ENCODE measurements at regions not wholly inside any gene's neighbourhood (a gene's known extent, or its start where the extent isn't known, plus 50 kb on each side); places are given as distances from the start of the nearest gene placed in this dataset.

DNA sequence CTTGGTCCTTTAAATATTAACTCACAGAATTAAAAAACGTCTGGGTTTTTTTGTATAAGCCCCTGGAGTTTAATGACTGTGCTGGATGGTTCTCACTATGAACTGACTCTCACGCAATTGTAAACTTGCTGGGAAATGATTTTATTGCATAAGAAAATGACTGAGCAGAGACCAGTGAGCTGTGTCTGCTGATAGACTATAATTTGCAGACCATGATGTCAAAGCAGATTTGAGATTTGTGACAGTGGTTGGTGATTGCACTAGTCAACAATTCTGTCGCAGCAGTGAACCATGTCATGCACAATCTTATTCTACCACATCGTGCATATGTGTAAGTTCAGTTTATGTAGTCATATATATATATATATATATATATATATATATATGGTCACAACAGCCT, 85.7 kb upstream of the C9orf72 start:
- Histone ChIP-seq H3K27me3 (ENCODE audit: insufficient read depth, low read length) (no peaks in the 10 kb centered on the region), H3K4me3 (ENCODE audit: low read length in 2 of 2) (no peak overlapping the region), H3K4me1 (ENCODE audit: insufficient read depth, low read length) (no peaks in the 10 kb centered on the region), H3K27ac (ENCODE audit: low read depth, low read length) (no peak overlapping the region), H3K36me3 (ENCODE audit: insufficient read depth, low read length) (no peaks in the 10 kb centered on the region), H3K9me3 (ENCODE audit: control insufficient read depth in 1 of 2, low read length in 2 of 2) (no peaks in the 10 kb centered on the region)
- intact Hi-C loops (cut with micrococcal nuclease): no loop called here
- H3K9me3 Mint-ChIP-seq: peaks cover 0 to 1% (median 0%) of the 10 kb centered on the region in 8 donors
- no peaks in the 10 kb centered on the region for H3K4me1 Mint-ChIP-seq
- no peak for DNase-seq
- H3K36me3 Mint-ChIP-seq: no peaks in the 10 kb centered on the region
- H3K27ac Mint-ChIP-seq: no peak overlapping the region
- H3K4me3 Mint-ChIP-seq: no peak overlapping the region
- H3K27me3 Mint-ChIP-seq: peaks cover 6 to 9% of the 10 kb centered on the region in 2 donors
- POLR2A ChIA-PET (ENCODE audit: partially characterized antibody): no interaction called here
- CTCF ChIA-PET (ENCODE audit: partially characterized antibody): no interaction called here

DNA sequence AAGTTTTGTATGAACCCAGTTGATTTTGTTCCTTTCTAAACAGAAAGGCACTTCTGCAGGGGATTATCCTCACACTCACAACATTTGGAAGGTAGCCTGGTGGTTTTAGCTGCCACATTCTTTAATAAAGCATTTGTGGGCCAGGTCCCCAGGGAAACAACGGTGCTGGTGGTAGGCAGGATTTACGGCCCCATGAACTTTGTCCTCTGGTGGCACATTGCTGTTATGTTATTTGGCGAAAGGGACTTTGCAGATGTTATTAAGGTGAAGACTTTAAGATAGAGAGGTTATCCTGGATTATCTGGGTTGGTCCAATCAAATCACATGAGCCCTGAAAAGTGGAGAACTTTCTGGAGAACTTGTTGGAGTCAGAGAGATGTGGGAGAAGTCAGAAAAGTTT, 86.3 kb upstream of the C9orf72 start:
- Mint-ChIP-seq H3K27me3 (peaks cover 6 to 9% of the 10 kb centered on the region in 2 donors), H3K27ac (no peak overlapping the region), H3K36me3 (no peaks in the 10 kb centered on the region), H3K9me3 (peaks cover 0 to 1% (median 0%) of the 10 kb centered on the region in 8 donors), H3K4me3 (no peak overlapping the region), H3K4me1 (no peaks in the 10 kb centered on the region)
- ChIA-PET CTCF (ENCODE audit: partially characterized antibody) (no interaction called here), POLR2A (ENCODE audit: partially characterized antibody) (no interaction called here)
- intact Hi-C loops (cut with micrococcal nuclease): no loop called here
- H3K4me3 ChIP-seq (ENCODE audit: low read length in 2 of 2): no peak overlapping the region
- H3K27me3 ChIP-seq (ENCODE audit: insufficient read depth, low read length): no peaks in the 10 kb centered on the region
- DNase-seq: no peak
- H3K27ac ChIP-seq (ENCODE audit: low read depth, low read length): no peak overlapping the region
- no peaks in the 10 kb centered on the region for H3K9me3 ChIP-seq (ENCODE audit: control insufficient read depth in 1 of 2, low read length in 2 of 2)
- no peaks in the 10 kb centered on the region for H3K36me3 ChIP-seq (ENCODE audit: insufficient read depth, low read length)
- H3K4me1 ChIP-seq (ENCODE audit: insufficient read depth, low read length): no peaks in the 10 kb centered on the region

DNA sequence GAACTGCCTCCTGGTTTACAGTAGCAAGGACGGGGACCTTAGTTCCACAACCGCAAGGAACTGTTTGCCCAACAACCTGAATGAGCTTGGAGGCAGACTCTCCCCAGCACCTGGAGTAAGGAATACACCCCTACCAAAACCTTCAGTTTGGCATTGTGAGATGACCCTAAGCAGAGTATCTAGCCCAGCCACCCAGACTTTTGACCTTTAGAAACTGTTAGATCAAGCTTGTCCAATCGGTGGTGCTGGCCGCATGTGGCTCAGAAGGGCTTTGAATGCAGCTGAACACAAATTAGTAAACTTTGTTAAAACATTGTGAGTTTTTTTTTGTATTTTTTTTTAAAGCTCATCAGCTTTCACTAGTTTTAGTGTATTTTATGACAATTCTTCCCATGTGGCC, 86.9 kb upstream of the C9orf72 start:
- DNase-seq: no peak
- Histone ChIP-seq H3K4me3 (ENCODE audit: low read length in 2 of 2) (no peak overlapping the region), H3K9me3 (ENCODE audit: control insufficient read depth in 1 of 2, low read length in 2 of 2) (no peaks in the 10 kb centered on the region), H3K27me3 (ENCODE audit: insufficient read depth, low read length) (no peaks in the 10 kb centered on the region), H3K27ac (ENCODE audit: low read depth, low read length) (no peak overlapping the region), H3K4me1 (ENCODE audit: insufficient read depth, low read length) (no peaks in the 10 kb centered on the region), H3K36me3 (ENCODE audit: insufficient read depth, low read length) (no peaks in the 10 kb centered on the region)
- POLR2A ChIA-PET (ENCODE audit: partially characterized antibody): no interaction called here
- intact Hi-C loops (cut with micrococcal nuclease): no loop called here
- Mint-ChIP-seq H3K27me3 (peaks cover 6 to 7% of the 10 kb centered on the region in 2 donors), H3K4me1 (no peaks in the 10 kb centered on the region), H3K9me3 (peaks cover 0 to 1% (median 0%) of the 10 kb centered on the region in 8 donors), H3K27ac (no peak overlapping the region), H3K36me3 (no peaks in the 10 kb centered on the region), H3K4me3 (no peak overlapping the region)
- CTCF ChIA-PET (ENCODE audit: partially characterized antibody): no interaction called here

DNA sequence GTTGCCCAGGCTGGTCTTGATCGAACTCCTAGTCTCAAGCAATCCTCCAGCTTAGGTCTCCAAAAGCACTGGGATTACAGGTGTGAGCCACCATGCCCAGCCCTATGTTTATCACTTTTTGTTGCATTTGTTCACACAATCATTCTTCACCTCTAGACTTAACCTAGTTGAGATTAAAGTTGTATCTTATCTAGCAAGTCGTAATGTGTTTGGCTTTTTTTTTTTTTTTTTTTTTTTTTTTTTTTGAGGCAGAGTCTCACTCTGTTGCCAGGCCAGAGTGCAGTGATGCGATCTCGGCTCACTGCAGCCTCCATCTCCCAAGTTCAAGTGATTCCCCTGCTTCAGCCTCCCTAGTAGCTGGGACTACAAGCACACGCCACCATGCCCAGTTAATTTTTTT, 90.2 kb upstream of the C9orf72 start:
- Histone ChIP-seq H3K36me3 (ENCODE audit: insufficient read depth, low read length) (no peaks in the 10 kb centered on the region), H3K4me1 (ENCODE audit: insufficient read depth, low read length) (no peaks in the 10 kb centered on the region), H3K27ac (ENCODE audit: low read depth, low read length) (no peak overlapping the region), H3K9me3 (ENCODE audit: control insufficient read depth in 1 of 2, low read length in 2 of 2) (no peaks in the 10 kb centered on the region), H3K27me3 (ENCODE audit: insufficient read depth, low read length) (no peaks in the 10 kb centered on the region), H3K4me3 (ENCODE audit: low read length in 2 of 2) (no peak overlapping the region)
- no peaks in the 10 kb centered on the region for H3K36me3 Mint-ChIP-seq
- peaks cover 8 to 12% of the 10 kb centered on the region in 2 donors for H3K27me3 Mint-ChIP-seq
- no peaks in the 10 kb centered on the region for H3K4me1 Mint-ChIP-seq
- H3K9me3 Mint-ChIP-seq: peaks cover 0 to 1% (median 0%) of the 10 kb centered on the region in 8 donors
- ChIA-PET POLR2A (ENCODE audit: partially characterized antibody) (no interaction called here), CTCF (ENCODE audit: partially characterized antibody) (interaction anchor here (0.6 kb wide), 1 partner anchor 774 kb away, joined by 3 read pairs; no protein-coding TSS in a partner anchor)
- intact Hi-C loops (cut with micrococcal nuclease): no loop called here
- H3K27ac Mint-ChIP-seq: no peak overlapping the region
- DNase-seq: no peak
- no peak overlapping the region for H3K4me3 Mint-ChIP-seq

DNA sequence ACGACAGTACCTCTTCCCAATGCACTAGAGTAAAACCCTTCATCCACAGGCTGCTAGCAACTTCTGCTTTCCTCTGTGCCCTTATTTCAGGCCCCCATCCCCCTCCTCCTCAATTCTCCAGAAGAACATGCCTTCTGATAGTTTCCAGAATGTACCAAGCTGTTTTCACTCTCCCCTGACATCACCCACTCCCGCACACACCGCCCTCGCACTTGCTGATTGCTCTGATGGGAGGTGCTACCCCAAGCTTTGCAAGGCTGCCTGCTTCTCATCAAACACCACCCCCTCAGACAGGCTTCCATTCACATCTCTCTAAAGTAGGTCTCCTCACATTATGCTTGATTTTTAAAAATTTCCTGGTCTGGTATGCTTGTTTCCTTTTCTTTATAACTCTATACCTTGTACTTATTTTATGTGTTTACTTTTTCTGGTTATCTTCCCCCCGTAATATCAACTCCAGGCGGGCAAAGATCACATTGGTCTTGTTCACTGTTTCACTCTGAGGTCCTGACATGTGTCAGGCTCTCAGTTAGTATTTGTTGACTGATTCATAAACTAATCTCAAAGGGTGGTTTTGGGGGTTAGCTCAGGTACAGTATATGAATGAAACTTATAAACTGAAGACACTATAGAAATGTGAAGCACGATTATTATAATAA, 91.0 kb upstream of the C9orf72 start:
- Histone ChIP-seq H3K36me3 (ENCODE audit: insufficient read depth, low read length) (no peaks in the 10 kb centered on the region), H3K27me3 (ENCODE audit: insufficient read depth, low read length) (no peaks in the 10 kb centered on the region), H3K4me1 (ENCODE audit: insufficient read depth, low read length) (no peaks in the 10 kb centered on the region), H3K4me3 (ENCODE audit: low read length in 2 of 2) (no peak overlapping the region), H3K27ac (ENCODE audit: low read depth, low read length) (no peak overlapping the region), H3K9me3 (ENCODE audit: control insufficient read depth in 1 of 2, low read length in 2 of 2) (no peaks in the 10 kb centered on the region)
- H3K9me3 Mint-ChIP-seq: peaks cover 0 to 1% (median 0%) of the 10 kb centered on the region in 8 donors
- H3K36me3 Mint-ChIP-seq: no peaks in the 10 kb centered on the region
- ChIA-PET POLR2A (ENCODE audit: partially characterized antibody) (no interaction called here), CTCF (ENCODE audit: partially characterized antibody) (interaction anchor here (0.6 kb wide), 1 partner anchor 774 kb away, joined by 3 read pairs; no protein-coding TSS in a partner anchor)
- H3K27ac Mint-ChIP-seq: no peak overlapping the region
- no peak for DNase-seq
- H3K27me3 Mint-ChIP-seq: peaks cover 8 to 12% of the 10 kb centered on the region in 2 donors
- H3K4me1 Mint-ChIP-seq: no peaks in the 10 kb centered on the region
- no peak overlapping the region for H3K4me3 Mint-ChIP-seq
- intact Hi-C loops (cut with micrococcal nuclease): no loop called here

DNA sequence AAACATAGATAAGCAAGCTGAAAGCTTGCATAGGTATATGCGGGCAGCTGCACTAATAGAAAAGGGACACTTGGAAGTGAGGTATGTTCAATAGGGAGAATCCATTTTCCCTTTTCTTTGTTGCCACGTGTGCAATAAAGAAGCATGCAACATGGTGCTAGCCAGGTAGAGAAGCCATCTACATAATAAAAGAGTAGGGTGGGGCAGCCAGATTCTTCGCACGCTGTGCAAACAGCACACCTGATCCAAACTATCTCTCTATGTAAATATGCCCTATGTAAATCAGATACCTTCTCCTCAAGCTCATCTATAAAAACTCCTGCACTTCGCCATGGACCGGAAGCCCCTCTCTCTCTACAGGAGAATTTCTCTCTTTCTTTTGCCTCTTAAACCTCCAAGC, 91.9 kb upstream of the C9orf72 start:
- Histone ChIP-seq H3K27ac (ENCODE audit: low read depth, low read length) (no peak overlapping the region), H3K9me3 (ENCODE audit: control insufficient read depth in 1 of 2, low read length in 2 of 2) (no peaks in the 10 kb centered on the region), H3K36me3 (ENCODE audit: insufficient read depth, low read length) (no peaks in the 10 kb centered on the region), H3K4me1 (ENCODE audit: insufficient read depth, low read length) (no peaks in the 10 kb centered on the region), H3K4me3 (ENCODE audit: low read length in 2 of 2) (no peak overlapping the region), H3K27me3 (ENCODE audit: insufficient read depth, low read length) (no peaks in the 10 kb centered on the region)
- DNase-seq: no peak
- intact Hi-C loops (cut with micrococcal nuclease): no loop called here
- Mint-ChIP-seq H3K4me1 (no peaks in the 10 kb centered on the region), H3K27ac (no peak overlapping the region), H3K9me3 (peaks cover 0 to 1% (median 0%) of the 10 kb centered on the region in 8 donors), H3K4me3 (no peak overlapping the region), H3K27me3 (peaks cover 8 to 12% of the 10 kb centered on the region in 2 donors), H3K36me3 (no peaks in the 10 kb centered on the region)
- CTCF ChIA-PET (ENCODE audit: partially characterized antibody): no interaction called here
- POLR2A ChIA-PET (ENCODE audit: partially characterized antibody): no interaction called here

DNA sequence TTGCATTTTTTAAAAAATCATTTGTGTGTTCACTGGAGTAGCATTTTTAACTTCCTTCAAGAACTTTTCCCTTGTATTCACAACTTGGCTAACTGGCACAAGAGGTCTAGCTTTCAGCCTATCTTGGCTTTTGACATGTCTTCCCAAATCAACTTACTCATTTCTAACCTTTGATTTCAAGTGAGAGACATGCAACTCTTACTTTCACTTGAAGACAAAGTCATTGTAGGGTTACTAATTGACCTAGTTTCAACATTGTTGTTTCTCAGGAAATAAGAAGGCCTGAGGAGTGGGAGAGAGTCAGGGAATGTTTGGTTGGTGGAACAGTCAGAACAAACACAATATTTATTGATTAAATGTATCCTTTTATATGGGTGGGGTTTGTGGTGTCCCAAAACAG, 95.0 kb upstream of the C9orf72 start:
- H3K27me3 Mint-ChIP-seq: peaks cover 6% of the 10 kb centered on the region in 2 donors
- no peak for DNase-seq
- Histone ChIP-seq H3K27ac (ENCODE audit: low read depth, low read length) (no peak overlapping the region), H3K4me1 (ENCODE audit: insufficient read depth, low read length) (no peaks in the 10 kb centered on the region), H3K4me3 (ENCODE audit: low read length in 2 of 2) (no peak overlapping the region), H3K36me3 (ENCODE audit: insufficient read depth, low read length) (no peaks in the 10 kb centered on the region), H3K9me3 (ENCODE audit: control insufficient read depth in 1 of 2, low read length in 2 of 2) (no peaks in the 10 kb centered on the region), H3K27me3 (ENCODE audit: insufficient read depth, low read length) (no peaks in the 10 kb centered on the region)
- H3K4me1 Mint-ChIP-seq: no peaks in the 10 kb centered on the region
- H3K36me3 Mint-ChIP-seq: no peaks in the 10 kb centered on the region
- intact Hi-C loops (cut with micrococcal nuclease): no loop called here
- CTCF ChIA-PET (ENCODE audit: partially characterized antibody): no interaction called here
- H3K4me3 Mint-ChIP-seq: no peak overlapping the region
- no peaks in the 10 kb centered on the region for H3K9me3 Mint-ChIP-seq
- no peak overlapping the region for H3K27ac Mint-ChIP-seq
- POLR2A ChIA-PET (ENCODE audit: partially characterized antibody): no interaction called here

DNA sequence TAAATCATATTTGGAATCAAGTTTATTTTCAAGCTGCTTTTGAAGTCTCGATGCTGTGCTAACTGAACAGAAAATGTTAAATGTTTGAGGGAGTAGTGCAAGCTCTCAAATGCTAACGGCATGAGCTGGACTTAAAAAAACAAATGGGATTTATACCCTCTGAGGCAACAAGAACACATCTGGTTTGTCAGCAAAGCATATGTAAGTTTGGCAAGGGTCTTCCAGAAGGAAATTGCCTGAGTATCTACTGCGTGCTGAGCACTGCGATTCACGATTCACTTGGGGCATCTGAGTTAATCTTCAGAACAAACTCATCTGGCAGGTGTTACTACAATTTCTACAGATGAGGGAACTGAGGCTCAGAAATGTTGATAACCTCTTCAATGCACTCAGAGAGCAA, 98.4 kb upstream of the C9orf72 start:
- Histone ChIP-seq H3K36me3 (ENCODE audit: insufficient read depth, low read length) (no peaks in the 10 kb centered on the region), H3K9me3 (ENCODE audit: control insufficient read depth in 1 of 2, low read length in 2 of 2) (no peaks in the 10 kb centered on the region), H3K27ac (ENCODE audit: low read depth, low read length) (no peak overlapping the region), H3K4me3 (ENCODE audit: low read length in 2 of 2) (no peak overlapping the region), H3K27me3 (ENCODE audit: insufficient read depth, low read length) (no peaks in the 10 kb centered on the region), H3K4me1 (ENCODE audit: insufficient read depth, low read length) (no peaks in the 10 kb centered on the region)
- CTCF ChIA-PET (ENCODE audit: partially characterized antibody): no interaction called here
- Mint-ChIP-seq H3K4me3 (no peak overlapping the region), H3K27me3 (peaks cover 2 to 5% of the 10 kb centered on the region in 2 donors), H3K9me3 (no peaks in the 10 kb centered on the region), H3K36me3 (no peaks in the 10 kb centered on the region), H3K4me1 (no peaks in the 10 kb centered on the region), H3K27ac (no peak overlapping the region)
- DNase-seq: no peak
- POLR2A ChIA-PET (ENCODE audit: partially characterized antibody): no interaction called here
- intact Hi-C loops (cut with micrococcal nuclease): no loop called here

Measured in CD4-positive, alpha-beta memory T cell (primary cell).